K562 (cell line): ENCODE measurements at regions not wholly inside any gene's neighbourhood (a gene's known extent, or its start where the extent isn't known, plus 50 kb on each side); places are given as distances from the start of the nearest gene placed in this dataset.

ENCODE experiments used
- ATAC-seq: fragments of 200-7000 bp; cut with Tn5 transposase; 3 replicates; pipeline ENCODE4 v1.9.1; 2020; ENCODE audit warnings: moderate library complexity
- BruUV-seq: library from RNA; stranded (reverse); fragments of 400-500 nt; replicated peaks from 2 replicates; lab custom pipeline; 2021; lab: Mats Ljungman, UMichigan
- CTCF ChIA-PET: fragments of 300-600 bp; formaldehyde crosslinking; extraction: SDS; loops from one replicate; lab custom pipeline; 2021; ENCODE audit warnings: low intra/inter-chr PET ratio; lab: Yijun Ruan, JAX
- POLR2A ChIA-PET: fragments of 300-600, 350-650 bp; sonication (Branson Sonifier 250); formaldehyde crosslinking; extraction: SDS; loops from one replicate; lab custom pipeline; 2021; ENCODE audit warnings: antibody characterized with exemption, inconsistent platforms; lab: Yijun Ruan, JAX
- DNase-seq, 4 experiments: peaks; one replicate each; pipeline versions ENCODE4 v3.0.0 to v3.0.0-alpha.2; 2011 to 2018; ENCODE audit warnings: low spot score in 3 of 4, mixed read lengths in 3 of 4; ENCODE audit errors: extremely low read depth in 1 of 4
- FAIRE-seq: peaks from 2 replicates; lab custom pipeline; 2011; peaks lifted over from hg19 to GRCh38; lab: Jason Lieb, UNC
- H2AFZ ChIP-seq: 2 replicates; pipeline ENCODE4 v1.6.0; 2011; ENCODE audit warnings: low read depth, low read length, control low read depth, inconsistent platforms
- H3K27ac ChIP-seq: fragments of 200-600 bp; 3 replicates; pipeline ENCODE4 v1.8.0; 2011; ENCODE audit warnings: low read depth, mild to moderate bottlenecking, control low read depth, inconsistent platforms, low read length, moderate library complexity, mixed read lengths; ENCODE audit errors: extremely low read depth
- H3K27me3 ChIP-seq, 2 experiments: fragments of 300-600 bp in 1 of 2; 2 replicates in 1 of 2; 3 replicates in 1 of 2; pipeline versions ENCODE4 v1.6.0 to v1.8.0; 2011; ENCODE audit warnings: inconsistent platforms in 2 of 2, low read length in 2 of 2, mild to moderate bottlenecking in 1 of 2, mixed read lengths in 1 of 2, moderate library complexity in 1 of 2; ENCODE audit not compliant: control insufficient read depth in 2 of 2, insufficient read depth in 2 of 2
- H3K36me3 ChIP-seq: fragments of 300-600 bp; 3 replicates; pipeline ENCODE4 v1.8.0; 2011; ENCODE audit warnings: mild to moderate bottlenecking, low read length, inconsistent platforms; ENCODE audit not compliant: control insufficient read depth, insufficient read depth
- H3K4me1 ChIP-seq, 2 experiments: fragments of 200-600 bp in 1 of 2; replicated peaks in 1 of 2; 2 replicates in 1 of 2; 3 replicates in 1 of 2; pipeline versions ENCODE4 v1.5.1 to v1.8.0; 2011; ENCODE audit warnings: inconsistent platforms in 2 of 2, low read length in 2 of 2, mild to moderate bottlenecking in 1 of 2, mixed read lengths in 1 of 2, moderate library complexity in 1 of 2; ENCODE audit not compliant: control insufficient read depth in 2 of 2, insufficient read depth in 2 of 2
- H3K4me2 ChIP-seq: 2 replicates; pipeline ENCODE4 v1.6.1; 2011; ENCODE audit warnings: low read length, control low read depth, inconsistent platforms, mixed read lengths; ENCODE audit not compliant: insufficient read depth
- H3K4me3 ChIP-seq: fragments of 200-600 bp; sonication (generic), shearing (Covaris generic); 2 replicates; pipeline ENCODE4 v1.5.1; 2016; ENCODE audit warnings: control low read depth, inconsistent platforms
- H3K79me2 ChIP-seq: fragments of 200-600 bp; 3 replicates; pipeline ENCODE4 v1.8.0; 2011; ENCODE audit warnings: low read length, inconsistent platforms; ENCODE audit not compliant: control insufficient read depth, insufficient read depth
- H3K9ac ChIP-seq, 2 experiments: 2 replicates each; pipeline versions ENCODE4 v1.6.0 to v1.6.1; 2011; ENCODE audit warnings: low read depth in 2 of 2, low read length in 2 of 2, control low read depth in 1 of 2, inconsistent platforms in 1 of 2, mild to moderate bottlenecking in 1 of 2, mixed read lengths in 1 of 2; ENCODE audit not compliant: insufficient read depth in 1 of 2
- H3K9me1 ChIP-seq: one replicate; pipeline ENCODE4 v1.6.0; 2011; ENCODE audit warnings: inconsistent platforms, mild to moderate bottlenecking, low read length, moderate library complexity; ENCODE audit not compliant: control insufficient read depth, insufficient read depth
- H3K9me3 ChIP-seq: replicated peaks from 2 replicates; pipeline ENCODE4 v1.5.1; 2011; ENCODE audit warnings: low read depth, low read length, inconsistent platforms; ENCODE audit not compliant: control insufficient read depth, insufficient read depth
- H4K20me1 ChIP-seq: replicated peaks from 2 replicates; pipeline ENCODE4 v1.6.1; 2011; ENCODE audit warnings: low read length, inconsistent platforms, mixed read lengths; ENCODE audit not compliant: control insufficient read depth, insufficient read depth
- ARID1B ChIP-seq: fragments of 450-650 bp; IDR thresholded peaks from 2 replicates; pipeline ENCODE4 v1.6.1; 2016; ENCODE audit warnings: antibody characterized with exemption, mild to moderate bottlenecking, inconsistent platforms
- CBFA2T3 ChIP-seq: fragments of 450-650 bp; IDR thresholded peaks from 2 replicates; pipeline ENCODE4 v1.6.1; 2017
- CBX1 ChIP-seq: sonication (generic); IDR thresholded peaks from 2 replicates; pipeline ENCODE4 v1.6.1; 2016; ENCODE audit warnings: antibody characterized with exemption, low read depth, mild to moderate bottlenecking
- DPF2 ChIP-seq: fragments of 450-650 bp; IDR thresholded peaks from 2 replicates; pipeline ENCODE4 v1.6.1; 2016
- EP300 ChIP-seq: IDR thresholded peaks from 2 replicates; pipeline ENCODE4 v1.6.1; 2012; ENCODE audit warnings: low read length, improper control_type of control experiment
- FOSL1 ChIP-seq: fragments of 200-800 bp; sonication (Bioruptor generic); conservative IDR thresholded peaks from 2 replicates; pipeline ENCODE4 v1.6.1; 2016; ENCODE audit warnings: missing genetic modification characterization, missing compliant biosample characterization
- JUND ChIP-seq, 2 experiments: IDR thresholded peaks; 2 replicates in 1 of 2; 3 replicates in 1 of 2; pipeline ENCODE4 v1.6.1; 2011; ENCODE audit warnings: borderline replicate concordance in 2 of 2, low read depth in 2 of 2, low read length in 2 of 2, improper control_type of control experiment in 1 of 2, missing biosample characterization in 1 of 2, missing genetic modification characterization in 1 of 2, missing genetic modification reagents in 1 of 2
- MECOM ChIP-seq: fragments of 250-450 bp; sonication (Bioruptor Pico); IDR thresholded peaks from 2 replicates; pipeline ENCODE4 v1.8.0; 2022; ENCODE audit warnings: inconsistent platforms
- MEIS2 ChIP-seq: fragments of 450-650 bp; IDR thresholded peaks from 2 replicates; pipeline ENCODE4 v1.6.1; 2014; ENCODE audit warnings: mild to moderate bottlenecking; ENCODE audit not compliant: partially characterized antibody
- RAD21 ChIP-seq, 2 experiments: fragments of 250-450 bp in 1 of 2; fragments of 450-650 bp in 1 of 2; sonication (Bioruptor Pico) in 1 of 2; formaldehyde crosslinking in 1 of 2; IDR thresholded peaks in 1 of 2; conservative IDR thresholded peaks in 1 of 2; 2 replicates each; pipeline versions ENCODE4 v1.4.0 to v1.8.0; 2020 to 2022; ENCODE audit warnings: mild to moderate bottlenecking in 2 of 2, moderate library complexity in 1 of 2
- RCOR1 ChIP-seq, 2 experiments: IDR thresholded peaks; 2 replicates each; pipeline ENCODE4 v1.6.1; 2012; ENCODE audit warnings: low read depth in 2 of 2, low read length in 2 of 2, borderline replicate concordance in 1 of 2, improper control_type of control experiment in 1 of 2
- SMARCE1 ChIP-seq: fragments of 450-650 bp; IDR thresholded peaks from 2 replicates; pipeline ENCODE4 v1.7.1; 2016; ENCODE audit warnings: mild to moderate bottlenecking
- TEAD2 ChIP-seq: fragments of 450-650 bp; IDR thresholded peaks from 2 replicates; pipeline ENCODE4 v1.6.1; 2016; ENCODE audit warnings: missing genetic modification characterization, control low read depth, missing compliant biosample characterization
- ZNF12 ChIP-seq: sonication (generic); formaldehyde crosslinking; IDR thresholded peaks from 2 replicates; pipeline ENCODE4 v1.4.0; 2020; ENCODE audit warnings: mild to moderate bottlenecking, missing genetic modification reagents
- ZNF143 ChIP-seq: sonication (generic); formaldehyde crosslinking; IDR thresholded peaks from 2 replicates; pipeline ENCODE4 v1.9.0; 2022; ENCODE audit warnings: mild to moderate bottlenecking, missing genetic modification reagents
- WGBS: fragments of 100-300 bp; shearing (Covaris generic); methylation state at CpG from one replicate; pipeline ENCODE4 v1.1.6; 2016; ENCODE audit warnings: low coverage, mixed read lengths; ENCODE audit not compliant: insufficient coverage; ENCODE audit errors: missing lambda C conversion rate; 5-methylcytosine and 5-hydroxymethylcytosine counted together
- in situ Hi-C: fragments of 300-500 bp; cut with MboI; formaldehyde crosslinking; loops from 4 replicates; pipeline ENCODE4 v1.15.0; 2018; ENCODE audit warnings: inconsistent platforms, mixed read lengths
- intact Hi-C: fragments of 100-400 bp; cut with micrococcal nuclease; formaldehyde crosslinking; loops from 2 replicates; pipeline ENCODE4 v1.14.2; 2022
- TF ChIP-seq, protein P1 (sequence below), 2 experiments: fragments of 450-650 bp in 1 of 2; sonication (generic) in 1 of 2; formaldehyde crosslinking in 1 of 2; IDR thresholded peaks in 1 of 2; conservative IDR thresholded peaks in 1 of 2; 2 replicates each; pipeline versions ENCODE4 v1.6.1 to v1.8.1; 2016 to 2023; ENCODE audit warnings: mild to moderate bottlenecking in 2 of 2, moderate library complexity in 2 of 2, inconsistent platforms in 1 of 2, missing genetic modification reagents in 1 of 2
- TF ChIP-seq, protein P2 (sequence below): fragments of 450-650 bp; IDR thresholded peaks from 2 replicates; pipeline ENCODE4 v1.6.1; 2016
- TF ChIP-seq, protein P3 (sequence below): fragments of 150-350 bp; conservative IDR thresholded peaks from 2 replicates; pipeline ENCODE4 v1.6.1; 2014; ENCODE audit warnings: low read length

DNA sequence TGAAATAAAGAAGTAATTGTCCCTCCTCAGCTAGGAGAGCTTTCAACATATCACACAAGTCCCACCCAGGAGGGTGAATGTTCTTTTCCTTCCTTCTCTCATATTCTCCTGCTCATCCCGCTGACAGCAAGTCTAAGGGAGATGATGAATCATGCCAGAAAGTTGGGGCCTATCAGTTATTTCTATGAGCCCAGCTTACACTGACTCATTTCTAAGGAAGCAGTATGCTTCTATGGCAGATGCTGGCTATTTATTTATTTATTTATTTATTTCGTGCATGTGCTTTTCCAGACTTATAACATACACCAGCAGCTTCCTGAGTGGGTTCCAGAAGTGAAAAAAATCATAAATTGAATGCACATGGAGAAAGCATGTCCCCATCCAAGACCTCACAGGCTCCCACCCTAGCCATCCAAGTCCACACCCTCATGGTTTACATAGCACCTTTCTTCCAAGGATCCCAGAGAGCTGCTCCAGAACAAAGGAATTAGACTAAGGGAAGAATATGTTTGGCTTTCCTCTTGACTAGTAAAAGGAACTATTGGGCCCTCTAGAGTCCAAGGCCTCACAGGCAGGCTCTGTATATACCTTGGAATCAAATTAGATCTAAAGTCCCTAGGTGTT is 1074.2 kb upstream of the ZEB2 start:
- H3K27me3 ChIP-seq: no peaks in the 10 kb centered on the region
- peak overlapping the region; percentile 15; the same call in 1 of the 2 replicates for H2AFZ ChIP-seq
- 0% methylated on average over 2 of the region's 2 CpGs for WGBS
- intact Hi-C loops (loop anchor here (5.0 kb wide), 1 partner anchor 158 kb away; no protein-coding TSS in a partner anchor), in situ Hi-C loops (no loop called here)
- H3K4me2 ChIP-seq: no peak overlapping the region
- ChIA-PET CTCF (no interaction called here), POLR2A (no interaction called here)
- H3K36me3 ChIP-seq: no peaks in the 10 kb centered on the region
- no peaks in the 10 kb centered on the region for H3K9me1 ChIP-seq
- no peak overlapping the region for H3K4me3 ChIP-seq
- H3K9ac ChIP-seq: no peak overlapping the region
- no TSS peak for BruUV-seq
- FAIRE-seq (peak; percentile 60), DNase-seq (peak; percentile 24 to 58 (median 40)), ATAC-seq (peak; percentile 73)
- H3K9me3 ChIP-seq: no peaks in the 10 kb centered on the region
- H3K27ac ChIP-seq: no peak overlapping the region
- no peaks in the 10 kb centered on the region for H3K79me2 ChIP-seq
- peaks cover 0 to 2% of the 10 kb centered on the region in 2 experiments; a peak in 2 of 5 replicates for H3K4me1 ChIP-seq
- H4K20me1 ChIP-seq: no peaks in the 10 kb centered on the region
- peak in 1 of 2 experiments; percentile 27; a peak in 2 of 4 replicates for TF ChIP-seq RAD21 (CRISPR knock-in tag; conservative IDR thresholded peaks at IDR 0.05 in 1 of 2, IDR thresholded peaks at IDR 0.05 in 1 of 2)
- no peak for TF ChIP-seq TEAD2 (tag)
- TF ChIP-seq, protein P1, sequence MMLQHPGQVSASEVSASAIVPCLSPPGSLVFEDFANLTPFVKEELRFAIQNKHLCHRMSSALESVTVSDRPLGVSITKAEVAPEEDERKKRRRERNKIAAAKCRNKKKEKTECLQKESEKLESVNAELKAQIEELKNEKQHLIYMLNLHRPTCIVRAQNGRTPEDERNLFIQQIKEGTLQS (IDR thresholded peaks at IDR 0.05): peak; percentile 59
- TF ChIP-seq, protein P1 (CRISPR knock-in tag; conservative IDR thresholded peaks at IDR 0.05): no peak
- no peak for TF ChIP-seq ZNF143
- TF ChIP-seq, protein P2, sequence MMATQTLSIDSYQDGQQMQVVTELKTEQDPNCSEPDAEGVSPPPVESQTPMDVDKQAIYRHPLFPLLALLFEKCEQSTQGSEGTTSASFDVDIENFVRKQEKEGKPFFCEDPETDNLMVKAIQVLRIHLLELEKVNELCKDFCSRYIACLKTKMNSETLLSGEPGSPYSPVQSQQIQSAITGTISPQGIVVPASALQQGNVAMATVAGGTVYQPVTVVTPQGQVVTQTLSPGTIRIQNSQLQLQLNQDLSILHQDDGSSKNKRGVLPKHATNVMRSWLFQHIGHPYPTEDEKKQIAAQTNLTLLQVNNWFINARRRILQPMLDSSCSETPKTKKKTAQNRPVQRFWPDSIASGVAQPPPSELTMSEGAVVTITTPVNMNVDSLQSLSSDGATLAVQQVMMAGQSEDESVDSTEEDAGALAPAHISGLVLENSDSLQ: peak; percentile 56
- peak; percentile 36; the same call in 1 of the 2 replicates for TF ChIP-seq CBFA2T3
- TF ChIP-seq RCOR1 (IDR thresholded peaks at IDR 0.05; ENCODE audit: borderline replicate concordance in 1 of 2, low read depth in 2 of 2, low read length in 2 of 2): 0 out of 4 replicates have a peak, but pooled peaks of 1 of the 2 experiments have one; percentile 8
- TF ChIP-seq FOSL1: peak; percentile 91
- TF ChIP-seq DPF2: peak; percentile 43; the same call in 1 of the 2 replicates
- TF ChIP-seq ARID1B: peak; percentile 68
- peak; percentile 89; the same call in 1 of the 2 replicates for TF ChIP-seq ZNF12
- no peak for TF ChIP-seq CBX1
- peak; percentile 48; the same call in 1 of the 2 replicates for TF ChIP-seq SMARCE1
- TF ChIP-seq, protein P3, sequence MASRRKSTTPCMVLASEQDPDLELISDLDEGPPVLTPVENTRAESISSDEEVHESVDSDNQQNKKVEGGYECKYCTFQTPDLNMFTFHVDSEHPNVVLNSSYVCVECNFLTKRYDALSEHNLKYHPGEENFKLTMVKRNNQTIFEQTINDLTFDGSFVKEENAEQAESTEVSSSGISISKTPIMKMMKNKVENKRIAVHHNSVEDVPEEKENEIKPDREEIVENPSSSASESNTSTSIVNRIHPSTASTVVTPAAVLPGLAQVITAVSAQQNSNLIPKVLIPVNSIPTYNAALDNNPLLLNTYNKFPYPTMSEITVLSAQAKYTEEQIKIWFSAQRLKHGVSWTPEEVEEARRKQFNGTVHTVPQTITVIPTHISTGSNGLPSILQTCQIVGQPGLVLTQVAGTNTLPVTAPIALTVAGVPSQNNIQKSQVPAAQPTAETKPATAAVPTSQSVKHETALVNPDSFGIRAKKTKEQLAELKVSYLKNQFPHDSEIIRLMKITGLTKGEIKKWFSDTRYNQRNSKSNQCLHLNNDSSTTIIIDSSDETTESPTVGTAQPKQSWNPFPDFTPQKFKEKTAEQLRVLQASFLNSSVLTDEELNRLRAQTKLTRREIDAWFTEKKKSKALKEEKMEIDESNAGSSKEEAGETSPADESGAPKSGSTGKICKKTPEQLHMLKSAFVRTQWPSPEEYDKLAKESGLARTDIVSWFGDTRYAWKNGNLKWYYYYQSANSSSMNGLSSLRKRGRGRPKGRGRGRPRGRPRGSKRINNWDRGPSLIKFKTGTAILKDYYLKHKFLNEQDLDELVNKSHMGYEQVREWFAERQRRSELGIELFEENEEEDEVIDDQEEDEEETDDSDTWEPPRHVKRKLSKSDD: no peak
- peak; percentile 73 for TF ChIP-seq MEIS2
- peak; percentile 20; the same call in 1 of the 2 replicates for TF ChIP-seq EP300
- peak; percentile 66; the same call in 1 of the 2 replicates for TF ChIP-seq JUND (IDR thresholded peaks at IDR 0.05; ENCODE audit: borderline replicate concordance, low read depth, low read length)
- TF ChIP-seq JUND (tag; IDR thresholded peaks at IDR 0.05; ENCODE audit: borderline replicate concordance, low read depth, low read length): peak; percentile 35; the same call in 1 of the 3 replicates
- peak; percentile 67; the same call in 1 of the 2 replicates for TF ChIP-seq MECOM
